ENCODE measurements at regions not wholly inside any gene's neighbourhood (a gene's known extent, or its start where the extent isn't known, plus 50 kb on each side); places are given as distances from the start of the nearest gene placed in this dataset.

DNA sequence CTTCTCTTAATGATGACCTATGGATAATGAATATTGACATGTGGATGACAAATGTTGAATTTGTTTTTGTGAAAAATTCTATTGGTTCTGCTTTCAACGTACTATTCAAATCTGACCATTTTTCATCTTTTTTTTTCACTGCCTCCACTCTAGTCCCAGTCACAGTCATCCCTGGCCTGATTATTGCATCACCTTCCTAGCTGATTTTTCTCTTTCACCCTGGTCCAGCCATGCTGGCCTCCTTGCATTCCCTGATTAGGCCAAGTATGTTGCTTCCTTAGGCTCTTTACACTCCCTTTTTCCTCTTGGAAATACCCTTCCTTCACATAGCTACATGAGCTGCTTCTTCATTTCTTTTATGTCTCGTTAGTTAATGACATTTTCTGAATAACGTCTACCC lies 58.1 kb upstream of the MAP9 start:
- no TSS peak for BruUV-seq (replicated peaks)
- Histone ChIP-seq H3K4me2 (no peak overlapping the region), H3F3A (ENCODE audit: insufficient read depth, low read depth) (no peaks in the 10 kb centered on the region), H3K9me2 (ENCODE audit: insufficient read depth) (no peaks in the 10 kb centered on the region), H3K9me3 (ENCODE audit: insufficient read depth, low read depth) (no peaks in the 10 kb centered on the region), H3K27me3 (ENCODE audit: insufficient read depth, low read depth) (no peaks in the 10 kb centered on the region), H3K79me2 (ENCODE audit: low read depth) (no peaks in the 10 kb centered on the region), H3K4me1 (replicated peaks; ENCODE audit: insufficient read depth) (no peaks in the 10 kb centered on the region), H3K36me3 (ENCODE audit: low read depth) (no peaks in the 10 kb centered on the region), H2AFZ (no peak overlapping the region), H3K4me3 (no peak overlapping the region), H4K20me1 (ENCODE audit: insufficient read depth) (no peaks in the 10 kb centered on the region), H3K27ac (no peak overlapping the region)
- ChIA-PET CTCF (no interaction called here), POLR2A (ENCODE audit: unreplicated experiment) (no interaction called here)
- intact Hi-C loops (cut with micrococcal nuclease; ENCODE audit: unreplicated experiment), result no loop called here
- TF ChIP-seq EZH2 (IDR thresholded peaks at IDR 0.05; ENCODE audit: low read depth), result no peak
- no peak for TF ChIP-seq CTCF (conservative IDR thresholded peaks at IDR 0.05)
- no peak for DNase-seq

GRCh38 chr4:155434366-155434765 lies 57.6 kb upstream of the MAP9 start:
- no peak overlapping the region for H3K4me2 ChIP-seq
- no peaks in the 10 kb centered on the region for H3K27me3 ChIP-seq (ENCODE audit: insufficient read depth, low read depth)
- POLR2A ChIA-PET (ENCODE audit: unreplicated experiment), result no interaction called here
- no peak for DNase-seq
- CTCF ChIA-PET, result no interaction called here
- H2AFZ ChIP-seq, result no peak overlapping the region
- no peaks in the 10 kb centered on the region for H4K20me1 ChIP-seq (ENCODE audit: insufficient read depth)
- H3K9me3 ChIP-seq (ENCODE audit: insufficient read depth, low read depth), result no peaks in the 10 kb centered on the region
- H3K36me3 ChIP-seq (ENCODE audit: low read depth), result no peaks in the 10 kb centered on the region
- no peaks in the 10 kb centered on the region for H3K79me2 ChIP-seq (ENCODE audit: low read depth)
- no TSS peak for BruUV-seq (replicated peaks)
- no peak overlapping the region for H3K4me3 ChIP-seq
- no peak overlapping the region for H3K27ac ChIP-seq
- H3F3A ChIP-seq (ENCODE audit: insufficient read depth, low read depth), result no peaks in the 10 kb centered on the region
- no peaks in the 10 kb centered on the region for H3K9me2 ChIP-seq (ENCODE audit: insufficient read depth)
- no peaks in the 10 kb centered on the region for H3K4me1 ChIP-seq (replicated peaks; ENCODE audit: insufficient read depth)
- intact Hi-C loops (cut with micrococcal nuclease; ENCODE audit: unreplicated experiment), result no loop called here
- TF ChIP-seq CTCF (conservative IDR thresholded peaks at IDR 0.05) (no peak), EZH2 (IDR thresholded peaks at IDR 0.05; ENCODE audit: low read depth) (no peak)

- H2AFZ ChIP-seq, result no peak overlapping the region
- H4K20me1 ChIP-seq (ENCODE audit: insufficient read depth), result no peaks in the 10 kb centered on the region
- no peaks in the 10 kb centered on the region for H3K79me2 ChIP-seq (ENCODE audit: low read depth)
- DNase-seq, result peak in 1 of 2 experiments; percentile 34
- no TSS peak for BruUV-seq (replicated peaks)
- no peak overlapping the region for H3K4me3 ChIP-seq
- H3K36me3 ChIP-seq (ENCODE audit: low read depth), result no peaks in the 10 kb centered on the region
- no peaks in the 10 kb centered on the region for H3K9me3 ChIP-seq (ENCODE audit: insufficient read depth, low read depth)
- ChIA-PET CTCF (no interaction called here), POLR2A (ENCODE audit: unreplicated experiment) (no interaction called here)
- TF ChIP-seq CTCF (conservative IDR thresholded peaks at IDR 0.05) (no peak), EZH2 (IDR thresholded peaks at IDR 0.05; ENCODE audit: low read depth) (no peak)
- intact Hi-C loops (cut with micrococcal nuclease; ENCODE audit: unreplicated experiment), result no loop called here
- no peaks in the 10 kb centered on the region for H3F3A ChIP-seq (ENCODE audit: insufficient read depth, low read depth)
- 0 out of 2 replicates have a peak overlapping the region, but pooled peaks have one; percentile 6 for H3K27ac ChIP-seq
- H3K27me3 ChIP-seq (ENCODE audit: insufficient read depth, low read depth), result no peaks in the 10 kb centered on the region
- H3K4me2 ChIP-seq, result no peak overlapping the region
- H3K4me1 ChIP-seq (replicated peaks; ENCODE audit: insufficient read depth), result no peaks in the 10 kb centered on the region
- no peaks in the 10 kb centered on the region for H3K9me2 ChIP-seq (ENCODE audit: insufficient read depth)
Measured at GRCh38 chr4:155433636-155434360, 57.0 kb upstream of the MAP9 start.
